GM23338 (cell line): ENCODE measurements at regions not wholly inside any gene's neighbourhood (a gene's known extent, or its start where the extent isn't known, plus 50 kb on each side); places are given as distances from the start of the nearest gene placed in this dataset.

Experiments
- ATAC-seq: fragments of 200-7000 bp; cut with Tn5 transposase; 3 replicates; pipeline ENCODE4 v1.9.1; 2020
- DNase-seq: peaks from one replicate; pipeline ENCODE4 v3.0.0-alpha.2; 2015; ENCODE audit warnings: low spot score
- H2AFZ ChIP-seq: fragments of 200-600 bp; sonication (generic); 2 replicates; pipeline ENCODE4 v1.8.0; 2016; ENCODE audit warnings: antibody characterized with exemption, mild to moderate bottlenecking, moderate library complexity
- H3F3A ChIP-seq: fragments of 200-600 bp; sonication (generic); replicated peaks from 2 replicates; pipeline ENCODE4 v1.8.0; 2017; ENCODE audit warnings: antibody characterized with exemption, mixed run types, low read depth
- H3K27ac ChIP-seq: fragments of 200-600 bp; sonication (generic); 2 replicates; pipeline ENCODE4 v1.6.1; 2016; ENCODE audit warnings: low read depth
- H3K27me3 ChIP-seq: fragments of 200-600 bp; sonication (generic); 2 replicates; pipeline ENCODE4 v1.8.0; 2016; ENCODE audit warnings: mild to moderate bottlenecking, mixed run types, moderate library complexity; ENCODE audit not compliant: insufficient read depth
- H3K36me3 ChIP-seq: fragments of 200-600 bp; sonication (generic); 2 replicates; pipeline ENCODE4 v1.8.0; 2016; ENCODE audit warnings: mild to moderate bottlenecking; ENCODE audit not compliant: insufficient read depth
- H3K4me1 ChIP-seq: fragments of 200-600 bp; sonication (generic); 2 replicates; pipeline ENCODE4 v1.8.0; 2016; ENCODE audit warnings: mild to moderate bottlenecking, moderate library complexity; ENCODE audit not compliant: insufficient read depth
- H3K4me2 ChIP-seq: fragments of 200-600 bp; sonication (generic); 2 replicates; pipeline ENCODE4 v1.7.1; 2017; ENCODE audit warnings: mixed run types
- H3K4me3 ChIP-seq: fragments of 200-600 bp; sonication (generic); 2 replicates; pipeline ENCODE4 v1.6.1; 2016; ENCODE audit warnings: mixed run types
- H3K79me2 ChIP-seq: fragments of 200-600 bp; sonication (generic); replicated peaks from 2 replicates; pipeline ENCODE4 v1.8.0; 2017; ENCODE audit warnings: mild to moderate bottlenecking; ENCODE audit not compliant: insufficient read depth
- H3K9me2 ChIP-seq: fragments of 200-600 bp; sonication (generic); 2 replicates; pipeline ENCODE4 v1.8.0; 2017; ENCODE audit not compliant: insufficient read depth
- H4K20me1 ChIP-seq: fragments of 200-600 bp; sonication (generic); replicated peaks from 2 replicates; pipeline ENCODE4 v1.8.0; 2017; ENCODE audit warnings: mild to moderate bottlenecking; ENCODE audit not compliant: insufficient read depth
- H3K27ac Mint-ChIP-seq: 2 replicates; pipeline ENCODE4 v1.8.0; 2020; ENCODE audit warnings: inconsistent platforms, mild to moderate bottlenecking, moderate library complexity, mixed read lengths
- H3K27me3 Mint-ChIP-seq: 3 replicates; pipeline ENCODE4 v1.8.0; 2022; ENCODE audit warnings: low read depth, mild to moderate bottlenecking, moderate library complexity, mixed read lengths, inconsistent platforms; ENCODE audit not compliant: insufficient read depth, poor library complexity
- H3K36me3 Mint-ChIP-seq: 3 replicates; pipeline ENCODE4 v1.8.0; 2021; ENCODE audit warnings: low read depth, mild to moderate bottlenecking, inconsistent platforms, moderate library complexity, mixed read lengths
- H3K4me1 Mint-ChIP-seq: 3 replicates; pipeline ENCODE4 v1.8.0; 2020; ENCODE audit warnings: mild to moderate bottlenecking, inconsistent platforms, mixed read lengths
- H3K4me3 Mint-ChIP-seq: 3 replicates; pipeline ENCODE4 v1.8.0; 2021; ENCODE audit warnings: moderate library complexity, mild to moderate bottlenecking, inconsistent platforms, mixed read lengths
- H3K9me3 Mint-ChIP-seq: 3 replicates; pipeline ENCODE4 v1.8.0; 2020; ENCODE audit warnings: moderate library complexity, mild to moderate bottlenecking, inconsistent platforms, mixed read lengths
- CREB1 ChIP-seq: fragments of 250-450 bp; sonication (Bioruptor Pico); IDR thresholded peaks from 2 replicates; pipeline ENCODE4 v1.5.0; 2020; ENCODE audit warnings: low read depth, mild to moderate bottlenecking, moderate library complexity
- EZH2 ChIP-seq: fragments of 200-600 bp; sonication (generic); IDR thresholded peaks from one replicate; pipeline ENCODE4 v1.8.0; 2017; ENCODE audit warnings: antibody characterized with exemption, mild to moderate bottlenecking, low read depth; ENCODE audit not compliant: unreplicated experiment
- EZH2phosphoT487 ChIP-seq: fragments of 200-600 bp; sonication (generic); IDR thresholded peaks from one replicate; pipeline ENCODE4 v1.8.1; 2018; ENCODE audit warnings: antibody characterized with exemption; ENCODE audit not compliant: unreplicated experiment
- JUNB ChIP-seq: IDR thresholded peaks from one replicate; pipeline ENCODE4 v1.6.1; 2016; ENCODE audit warnings: antibody characterized with exemption; ENCODE audit not compliant: unreplicated experiment
- NANOG ChIP-seq: IDR thresholded peaks from 2 replicates; pipeline ENCODE4 v1.6.1; 2016; ENCODE audit warnings: antibody characterized with exemption, borderline replicate concordance
- POLR2AphosphoS5 ChIP-seq: IDR thresholded peaks from 2 replicates; pipeline ENCODE4 v1.6.1; 2016; ENCODE audit warnings: antibody characterized with exemption, low read depth
- STAT1 ChIP-seq: IDR thresholded peaks from one replicate; pipeline ENCODE4 v1.6.1; 2016; ENCODE audit warnings: antibody characterized with exemption; ENCODE audit not compliant: unreplicated experiment
- ZNF114 ChIP-seq: fragments of 250-450 bp; sonication (Bioruptor Pico); IDR thresholded peaks from 2 replicates; pipeline ENCODE4 v1.5.0; 2020; ENCODE audit warnings: mild to moderate bottlenecking, moderate library complexity
- ZNF331 ChIP-seq: fragments of 250-450 bp; sonication (Bioruptor Pico); IDR thresholded peaks from 2 replicates; pipeline ENCODE4 v1.5.0; 2020; ENCODE audit warnings: low read depth, mild to moderate bottlenecking, moderate library complexity
- TF ChIP-seq, protein P1 (sequence below): IDR thresholded peaks from one replicate; pipeline ENCODE4 v1.6.1; 2018; ENCODE audit warnings: antibody characterized with exemption; ENCODE audit not compliant: unreplicated experiment
- TF ChIP-seq, protein P2 (sequence below), 2 experiments: fragments of 200-600 bp in 1 of 2; sonication (generic) in 1 of 2; conservative IDR thresholded peaks; 2 replicates each; pipeline versions ENCODE4 v1.5.1 to v1.6.1; 2016 to 2017; ENCODE audit warnings: antibody characterized with exemption in 2 of 2, low read depth in 2 of 2, mild to moderate bottlenecking in 2 of 2, moderate library complexity in 1 of 2
- TF ChIP-seq, protein P3 (sequence below): fragments of 250-450 bp; sonication (Bioruptor Pico); IDR thresholded peaks from 2 replicates; pipeline ENCODE4 v1.5.0; 2020; ENCODE audit warnings: mild to moderate bottlenecking, moderate library complexity
- TF ChIP-seq, protein P4 (sequence below): IDR thresholded peaks from 2 replicates; pipeline ENCODE4 v1.6.1; 2016; ENCODE audit warnings: antibody characterized with exemption

DNA sequence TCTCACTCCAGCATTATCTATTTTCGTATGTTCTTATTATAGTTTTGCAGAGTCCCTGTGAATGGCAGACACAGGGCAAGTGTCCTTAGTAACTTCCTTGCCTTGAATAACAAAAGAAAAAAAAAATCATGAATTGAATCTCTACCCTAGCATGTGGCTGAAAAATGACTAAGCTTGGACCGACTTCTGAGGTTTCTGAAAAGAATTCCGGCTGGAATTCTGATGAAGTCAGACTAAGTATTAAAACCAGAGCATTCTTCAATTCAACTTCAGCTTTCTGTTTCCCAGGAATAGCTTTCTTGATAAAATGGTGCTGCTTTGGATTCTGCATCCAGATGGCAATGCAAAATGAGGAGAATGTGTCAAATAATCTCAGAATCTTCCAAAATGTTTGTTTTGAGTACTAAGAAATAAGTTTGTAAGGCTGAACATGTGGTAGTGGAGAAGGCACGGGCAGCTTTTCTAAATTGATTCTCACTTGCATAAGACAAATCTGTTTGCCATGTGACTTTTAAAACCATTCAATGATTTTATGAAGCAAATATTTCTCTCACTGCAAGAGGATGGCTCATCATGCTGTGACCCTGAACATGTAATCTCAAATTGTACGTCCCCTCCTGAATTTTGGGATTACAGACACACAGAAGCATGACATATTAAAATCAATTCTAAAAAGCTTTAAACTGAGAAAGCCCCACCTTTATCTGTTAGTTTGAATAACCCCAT, 1462.8 kb upstream of the LRRTM1 start:
- H3K4me3 Mint-ChIP-seq = no peak overlapping the region
- H3K9me3 Mint-ChIP-seq = no peaks in the 10 kb centered on the region
- Histone ChIP-seq H3K9me2 (no peaks in the 10 kb centered on the region), H3K4me1 (no peaks in the 10 kb centered on the region), H3K79me2 (no peaks in the 10 kb centered on the region), H3K27me3 (no peaks in the 10 kb centered on the region), H3K36me3 (no peaks in the 10 kb centered on the region), H3K4me2 (no peak overlapping the region), H3K27ac (no peak overlapping the region), H3K4me3 (no peak overlapping the region), H4K20me1 (no peaks in the 10 kb centered on the region), H2AFZ (no peak overlapping the region), H3F3A (no peaks in the 10 kb centered on the region)
- ATAC-seq = no peak
- DNase-seq = no peak
- H3K36me3 Mint-ChIP-seq = no peaks in the 10 kb centered on the region
- H3K27ac Mint-ChIP-seq = no peak overlapping the region; the same call in 1 of the 2 replicates
- peaks cover 7% of the 10 kb centered on the region for H3K27me3 Mint-ChIP-seq
- TF ChIP-seq, protein P1, sequence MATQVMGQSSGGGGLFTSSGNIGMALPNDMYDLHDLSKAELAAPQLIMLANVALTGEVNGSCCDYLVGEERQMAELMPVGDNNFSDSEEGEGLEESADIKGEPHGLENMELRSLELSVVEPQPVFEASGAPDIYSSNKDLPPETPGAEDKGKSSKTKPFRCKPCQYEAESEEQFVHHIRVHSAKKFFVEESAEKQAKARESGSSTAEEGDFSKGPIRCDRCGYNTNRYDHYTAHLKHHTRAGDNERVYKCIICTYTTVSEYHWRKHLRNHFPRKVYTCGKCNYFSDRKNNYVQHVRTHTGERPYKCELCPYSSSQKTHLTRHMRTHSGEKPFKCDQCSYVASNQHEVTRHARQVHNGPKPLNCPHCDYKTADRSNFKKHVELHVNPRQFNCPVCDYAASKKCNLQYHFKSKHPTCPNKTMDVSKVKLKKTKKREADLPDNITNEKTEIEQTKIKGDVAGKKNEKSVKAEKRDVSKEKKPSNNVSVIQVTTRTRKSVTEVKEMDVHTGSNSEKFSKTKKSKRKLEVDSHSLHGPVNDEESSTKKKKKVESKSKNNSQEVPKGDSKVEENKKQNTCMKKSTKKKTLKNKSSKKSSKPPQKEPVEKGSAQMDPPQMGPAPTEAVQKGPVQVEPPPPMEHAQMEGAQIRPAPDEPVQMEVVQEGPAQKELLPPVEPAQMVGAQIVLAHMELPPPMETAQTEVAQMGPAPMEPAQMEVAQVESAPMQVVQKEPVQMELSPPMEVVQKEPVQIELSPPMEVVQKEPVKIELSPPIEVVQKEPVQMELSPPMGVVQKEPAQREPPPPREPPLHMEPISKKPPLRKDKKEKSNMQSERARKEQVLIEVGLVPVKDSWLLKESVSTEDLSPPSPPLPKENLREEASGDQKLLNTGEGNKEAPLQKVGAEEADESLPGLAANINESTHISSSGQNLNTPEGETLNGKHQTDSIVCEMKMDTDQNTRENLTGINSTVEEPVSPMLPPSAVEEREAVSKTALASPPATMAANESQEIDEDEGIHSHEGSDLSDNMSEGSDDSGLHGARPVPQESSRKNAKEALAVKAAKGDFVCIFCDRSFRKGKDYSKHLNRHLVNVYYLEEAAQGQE = no peak
- no peak for TF ChIP-seq ZNF114 (CRISPR knock-in tag)
- TF ChIP-seq, protein P2, sequence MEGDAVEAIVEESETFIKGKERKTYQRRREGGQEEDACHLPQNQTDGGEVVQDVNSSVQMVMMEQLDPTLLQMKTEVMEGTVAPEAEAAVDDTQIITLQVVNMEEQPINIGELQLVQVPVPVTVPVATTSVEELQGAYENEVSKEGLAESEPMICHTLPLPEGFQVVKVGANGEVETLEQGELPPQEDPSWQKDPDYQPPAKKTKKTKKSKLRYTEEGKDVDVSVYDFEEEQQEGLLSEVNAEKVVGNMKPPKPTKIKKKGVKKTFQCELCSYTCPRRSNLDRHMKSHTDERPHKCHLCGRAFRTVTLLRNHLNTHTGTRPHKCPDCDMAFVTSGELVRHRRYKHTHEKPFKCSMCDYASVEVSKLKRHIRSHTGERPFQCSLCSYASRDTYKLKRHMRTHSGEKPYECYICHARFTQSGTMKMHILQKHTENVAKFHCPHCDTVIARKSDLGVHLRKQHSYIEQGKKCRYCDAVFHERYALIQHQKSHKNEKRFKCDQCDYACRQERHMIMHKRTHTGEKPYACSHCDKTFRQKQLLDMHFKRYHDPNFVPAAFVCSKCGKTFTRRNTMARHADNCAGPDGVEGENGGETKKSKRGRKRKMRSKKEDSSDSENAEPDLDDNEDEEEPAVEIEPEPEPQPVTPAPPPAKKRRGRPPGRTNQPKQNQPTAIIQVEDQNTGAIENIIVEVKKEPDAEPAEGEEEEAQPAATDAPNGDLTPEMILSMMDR (conservative IDR thresholded peaks at IDR 0.05; ENCODE audit: low read depth in 2 of 2) = no peak
- TF ChIP-seq, protein P3, sequence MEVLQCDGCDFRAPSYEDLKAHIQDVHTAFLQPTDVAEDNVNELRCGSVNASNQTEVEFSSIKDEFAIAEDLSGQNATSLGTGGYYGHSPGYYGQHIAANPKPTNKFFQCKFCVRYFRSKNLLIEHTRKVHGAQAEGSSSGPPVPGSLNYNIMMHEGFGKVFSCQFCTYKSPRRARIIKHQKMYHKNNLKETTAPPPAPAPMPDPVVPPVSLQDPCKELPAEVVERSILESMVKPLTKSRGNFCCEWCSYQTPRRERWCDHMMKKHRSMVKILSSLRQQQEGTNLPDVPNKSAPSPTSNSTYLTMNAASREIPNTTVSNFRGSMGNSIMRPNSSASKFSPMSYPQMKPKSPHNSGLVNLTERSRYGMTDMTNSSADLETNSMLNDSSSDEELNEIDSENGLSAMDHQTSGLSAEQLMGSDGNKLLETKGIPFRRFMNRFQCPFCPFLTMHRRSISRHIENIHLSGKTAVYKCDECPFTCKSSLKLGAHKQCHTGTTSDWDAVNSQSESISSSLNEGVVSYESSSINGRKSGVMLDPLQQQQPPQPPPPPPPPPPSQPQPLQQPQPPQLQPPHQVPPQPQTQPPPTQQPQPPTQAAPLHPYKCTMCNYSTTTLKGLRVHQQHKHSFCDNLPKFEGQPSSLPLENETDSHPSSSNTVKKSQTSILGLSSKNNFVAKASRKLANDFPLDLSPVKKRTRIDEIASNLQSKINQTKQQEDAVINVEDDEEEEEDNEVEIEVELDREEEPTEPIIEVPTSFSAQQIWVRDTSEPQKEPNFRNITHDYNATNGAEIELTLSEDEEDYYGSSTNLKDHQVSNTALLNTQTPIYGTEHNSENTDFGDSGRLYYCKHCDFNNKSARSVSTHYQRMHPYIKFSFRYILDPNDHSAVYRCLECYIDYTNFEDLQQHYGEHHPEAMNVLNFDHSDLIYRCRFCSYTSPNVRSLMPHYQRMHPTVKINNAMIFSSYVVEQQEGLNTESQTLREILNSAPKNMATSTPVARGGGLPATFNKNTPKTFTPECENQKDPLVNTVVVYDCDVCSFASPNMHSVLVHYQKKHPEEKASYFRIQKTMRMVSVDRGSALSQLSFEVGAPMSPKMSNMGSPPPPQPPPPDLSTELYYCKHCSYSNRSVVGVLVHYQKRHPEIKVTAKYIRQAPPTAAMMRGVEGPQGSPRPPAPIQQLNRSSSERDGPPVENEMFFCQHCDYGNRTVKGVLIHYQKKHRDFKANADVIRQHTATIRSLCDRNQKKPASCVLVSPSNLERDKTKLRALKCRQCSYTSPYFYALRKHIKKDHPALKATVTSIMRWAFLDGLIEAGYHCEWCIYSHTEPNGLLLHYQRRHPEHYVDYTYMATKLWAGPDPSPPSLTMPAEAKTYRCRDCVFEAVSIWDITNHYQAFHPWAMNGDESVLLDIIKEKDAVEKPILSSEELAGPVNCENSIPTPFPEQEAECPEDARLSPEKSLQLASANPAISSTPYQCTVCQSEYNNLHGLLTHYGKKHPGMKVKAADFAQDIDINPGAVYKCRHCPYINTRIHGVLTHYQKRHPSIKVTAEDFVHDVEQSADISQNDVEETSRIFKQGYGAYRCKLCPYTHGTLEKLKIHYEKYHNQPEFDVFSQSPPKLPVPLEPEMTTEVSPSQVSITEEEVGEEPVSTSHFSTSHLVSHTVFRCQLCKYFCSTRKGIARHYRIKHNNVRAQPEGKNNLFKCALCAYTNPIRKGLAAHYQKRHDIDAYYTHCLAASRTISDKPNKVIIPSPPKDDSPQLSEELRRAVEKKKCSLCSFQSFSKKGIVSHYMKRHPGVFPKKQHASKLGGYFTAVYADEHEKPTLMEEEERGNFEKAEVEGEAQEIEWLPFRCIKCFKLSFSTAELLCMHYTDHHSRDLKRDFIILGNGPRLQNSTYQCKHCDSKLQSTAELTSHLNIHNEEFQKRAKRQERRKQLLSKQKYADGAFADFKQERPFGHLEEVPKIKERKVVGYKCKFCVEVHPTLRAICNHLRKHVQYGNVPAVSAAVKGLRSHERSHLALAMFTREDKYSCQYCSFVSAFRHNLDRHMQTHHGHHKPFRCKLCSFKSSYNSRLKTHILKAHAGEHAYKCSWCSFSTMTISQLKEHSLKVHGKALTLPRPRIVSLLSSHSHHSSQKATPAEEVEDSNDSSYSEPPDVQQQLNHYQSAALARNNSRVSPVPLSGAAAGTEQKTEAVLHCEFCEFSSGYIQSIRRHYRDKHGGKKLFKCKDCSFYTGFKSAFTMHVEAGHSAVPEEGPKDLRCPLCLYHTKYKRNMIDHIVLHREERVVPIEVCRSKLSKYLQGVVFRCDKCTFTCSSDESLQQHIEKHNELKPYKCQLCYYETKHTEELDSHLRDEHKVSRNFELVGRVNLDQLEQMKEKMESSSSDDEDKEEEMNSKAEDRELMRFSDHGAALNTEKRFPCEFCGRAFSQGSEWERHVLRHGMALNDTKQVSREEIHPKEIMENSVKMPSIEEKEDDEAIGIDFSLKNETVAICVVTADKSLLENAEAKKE (CRISPR knock-in tag) = no peak
- TF ChIP-seq POLR2AphosphoS5 = no peak
- TF ChIP-seq, protein P4, sequence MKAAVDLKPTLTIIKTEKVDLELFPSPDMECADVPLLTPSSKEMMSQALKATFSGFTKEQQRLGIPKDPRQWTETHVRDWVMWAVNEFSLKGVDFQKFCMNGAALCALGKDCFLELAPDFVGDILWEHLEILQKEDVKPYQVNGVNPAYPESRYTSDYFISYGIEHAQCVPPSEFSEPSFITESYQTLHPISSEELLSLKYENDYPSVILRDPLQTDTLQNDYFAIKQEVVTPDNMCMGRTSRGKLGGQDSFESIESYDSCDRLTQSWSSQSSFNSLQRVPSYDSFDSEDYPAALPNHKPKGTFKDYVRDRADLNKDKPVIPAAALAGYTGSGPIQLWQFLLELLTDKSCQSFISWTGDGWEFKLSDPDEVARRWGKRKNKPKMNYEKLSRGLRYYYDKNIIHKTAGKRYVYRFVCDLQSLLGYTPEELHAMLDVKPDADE = no peak
- TF ChIP-seq ZNF331 (CRISPR knock-in tag) = no peak
- TF ChIP-seq EZH2phosphoT487 = no peak
- no peak for TF ChIP-seq CREB1
- no peak for TF ChIP-seq JUNB
- no peak for TF ChIP-seq EZH2
- TF ChIP-seq NANOG = no peak
- no peak for TF ChIP-seq STAT1
- no peaks in the 10 kb centered on the region for H3K4me1 Mint-ChIP-seq
